HEK293 (cell line): ENCODE measurements at regions not wholly inside any gene's neighbourhood (a gene's known extent, or its start where the extent isn't known, plus 50 kb on each side); places are given as distances from the start of the nearest gene placed in this dataset.

ENCODE experiments used
- HOXA7 ChIP-seq: sonication (generic); formaldehyde crosslinking; IDR thresholded peaks from 2 replicates; pipeline ENCODE4 v1.8.1; 2022; ENCODE audit warnings: missing genetic modification reagents, borderline replicate concordance
- PRDM1 ChIP-seq: fragments of 450-650 bp; formaldehyde crosslinking; IDR thresholded peaks from 2 replicates; pipeline ENCODE4; 2016; ENCODE audit warnings: missing biosample characterization, missing genetic modification characterization
- TCF7L2 ChIP-seq: IDR thresholded peaks from 2 replicates; pipeline ENCODE4 v1.6.1; 2011; ENCODE audit warnings: low read depth, mild to moderate bottlenecking, inconsistent platforms, low read length, moderate library complexity, borderline replicate concordance
- ZNF600 ChIP-seq: fragments of 450-650 bp; formaldehyde crosslinking; IDR thresholded peaks from 2 replicates; pipeline ENCODE4 v1.5.1; 2016; ENCODE audit warnings: missing biosample characterization, missing genetic modification characterization
- TF ChIP-seq, protein P1 (sequence below): fragments of 450-650 bp; formaldehyde crosslinking; IDR thresholded peaks from 2 replicates; pipeline ENCODE4 v1.5.1; 2016; ENCODE audit warnings: missing biosample characterization, missing genetic modification characterization
- TF ChIP-seq, protein P2 (sequence below): fragments of 450-650 bp; formaldehyde crosslinking; IDR thresholded peaks from 2 replicates; pipeline ENCODE4 v1.5.1; 2016; ENCODE audit warnings: missing biosample characterization, missing genetic modification characterization
- TF ChIP-seq, protein P3 (sequence below): fragments of 450-650 bp; formaldehyde crosslinking; IDR thresholded peaks from 2 replicates; pipeline ENCODE4 v1.5.1; 2016; ENCODE audit warnings: missing biosample characterization, missing genetic modification characterization

DNA sequence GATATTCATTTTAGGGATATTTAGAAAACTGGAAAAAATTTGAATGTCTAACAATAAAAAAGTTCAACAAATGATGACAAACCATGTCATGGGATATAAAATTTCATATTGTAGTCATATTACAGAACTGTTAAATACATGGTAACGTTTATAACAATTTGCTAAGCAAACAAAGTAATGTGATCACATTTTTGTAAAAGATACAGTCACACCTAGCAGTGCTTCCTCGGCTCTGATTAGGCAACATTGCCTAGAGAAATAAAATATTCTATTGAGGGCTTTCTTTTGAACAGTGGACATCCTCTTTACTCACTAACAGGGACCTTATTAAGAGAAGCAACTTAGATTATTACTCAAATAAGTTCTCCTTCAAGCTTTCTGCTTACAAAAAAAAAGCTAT, 605.5 kb downstream of the GATA3 start:
- TF ChIP-seq TCF7L2 (no peak), ZNF600 (tag by site-specific recombination) (no peak), PRDM1 (tag by site-specific recombination) (no peak), HOXA7 (no peak)
- TF ChIP-seq, protein P1, sequence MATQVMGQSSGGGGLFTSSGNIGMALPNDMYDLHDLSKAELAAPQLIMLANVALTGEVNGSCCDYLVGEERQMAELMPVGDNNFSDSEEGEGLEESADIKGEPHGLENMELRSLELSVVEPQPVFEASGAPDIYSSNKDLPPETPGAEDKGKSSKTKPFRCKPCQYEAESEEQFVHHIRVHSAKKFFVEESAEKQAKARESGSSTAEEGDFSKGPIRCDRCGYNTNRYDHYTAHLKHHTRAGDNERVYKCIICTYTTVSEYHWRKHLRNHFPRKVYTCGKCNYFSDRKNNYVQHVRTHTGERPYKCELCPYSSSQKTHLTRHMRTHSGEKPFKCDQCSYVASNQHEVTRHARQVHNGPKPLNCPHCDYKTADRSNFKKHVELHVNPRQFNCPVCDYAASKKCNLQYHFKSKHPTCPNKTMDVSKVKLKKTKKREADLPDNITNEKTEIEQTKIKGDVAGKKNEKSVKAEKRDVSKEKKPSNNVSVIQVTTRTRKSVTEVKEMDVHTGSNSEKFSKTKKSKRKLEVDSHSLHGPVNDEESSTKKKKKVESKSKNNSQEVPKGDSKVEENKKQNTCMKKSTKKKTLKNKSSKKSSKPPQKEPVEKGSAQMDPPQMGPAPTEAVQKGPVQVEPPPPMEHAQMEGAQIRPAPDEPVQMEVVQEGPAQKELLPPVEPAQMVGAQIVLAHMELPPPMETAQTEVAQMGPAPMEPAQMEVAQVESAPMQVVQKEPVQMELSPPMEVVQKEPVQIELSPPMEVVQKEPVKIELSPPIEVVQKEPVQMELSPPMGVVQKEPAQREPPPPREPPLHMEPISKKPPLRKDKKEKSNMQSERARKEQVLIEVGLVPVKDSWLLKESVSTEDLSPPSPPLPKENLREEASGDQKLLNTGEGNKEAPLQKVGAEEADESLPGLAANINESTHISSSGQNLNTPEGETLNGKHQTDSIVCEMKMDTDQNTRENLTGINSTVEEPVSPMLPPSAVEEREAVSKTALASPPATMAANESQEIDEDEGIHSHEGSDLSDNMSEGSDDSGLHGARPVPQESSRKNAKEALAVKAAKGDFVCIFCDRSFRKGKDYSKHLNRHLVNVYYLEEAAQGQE (tag by site-specific recombination): no peak
- TF ChIP-seq, protein P2, sequence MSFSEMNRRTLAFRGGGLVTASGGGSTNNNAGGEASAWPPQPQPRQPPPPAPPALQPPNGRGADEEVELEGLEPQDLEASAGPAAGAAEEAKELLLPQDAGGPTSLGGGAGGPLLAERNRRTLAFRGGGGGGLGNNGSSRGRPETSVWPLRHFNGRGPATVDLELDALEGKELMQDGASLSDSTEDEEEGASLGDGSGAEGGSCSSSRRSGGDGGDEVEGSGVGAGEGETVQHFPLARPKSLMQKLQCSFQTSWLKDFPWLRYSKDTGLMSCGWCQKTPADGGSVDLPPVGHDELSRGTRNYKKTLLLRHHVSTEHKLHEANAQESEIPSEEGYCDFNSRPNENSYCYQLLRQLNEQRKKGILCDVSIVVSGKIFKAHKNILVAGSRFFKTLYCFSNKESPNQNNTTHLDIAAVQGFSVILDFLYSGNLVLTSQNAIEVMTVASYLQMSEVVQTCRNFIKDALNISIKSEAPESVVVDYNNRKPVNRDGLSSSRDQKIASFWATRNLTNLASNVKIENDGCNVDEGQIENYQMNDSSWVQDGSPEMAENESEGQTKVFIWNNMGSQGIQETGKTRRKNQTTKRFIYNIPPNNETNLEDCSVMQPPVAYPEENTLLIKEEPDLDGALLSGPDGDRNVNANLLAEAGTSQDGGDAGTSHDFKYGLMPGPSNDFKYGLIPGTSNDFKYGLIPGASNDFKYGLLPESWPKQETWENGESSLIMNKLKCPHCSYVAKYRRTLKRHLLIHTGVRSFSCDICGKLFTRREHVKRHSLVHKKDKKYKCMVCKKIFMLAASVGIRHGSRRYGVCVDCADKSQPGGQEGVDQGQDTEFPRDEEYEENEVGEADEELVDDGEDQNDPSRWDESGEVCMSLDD: no peak
- TF ChIP-seq, protein P3, sequence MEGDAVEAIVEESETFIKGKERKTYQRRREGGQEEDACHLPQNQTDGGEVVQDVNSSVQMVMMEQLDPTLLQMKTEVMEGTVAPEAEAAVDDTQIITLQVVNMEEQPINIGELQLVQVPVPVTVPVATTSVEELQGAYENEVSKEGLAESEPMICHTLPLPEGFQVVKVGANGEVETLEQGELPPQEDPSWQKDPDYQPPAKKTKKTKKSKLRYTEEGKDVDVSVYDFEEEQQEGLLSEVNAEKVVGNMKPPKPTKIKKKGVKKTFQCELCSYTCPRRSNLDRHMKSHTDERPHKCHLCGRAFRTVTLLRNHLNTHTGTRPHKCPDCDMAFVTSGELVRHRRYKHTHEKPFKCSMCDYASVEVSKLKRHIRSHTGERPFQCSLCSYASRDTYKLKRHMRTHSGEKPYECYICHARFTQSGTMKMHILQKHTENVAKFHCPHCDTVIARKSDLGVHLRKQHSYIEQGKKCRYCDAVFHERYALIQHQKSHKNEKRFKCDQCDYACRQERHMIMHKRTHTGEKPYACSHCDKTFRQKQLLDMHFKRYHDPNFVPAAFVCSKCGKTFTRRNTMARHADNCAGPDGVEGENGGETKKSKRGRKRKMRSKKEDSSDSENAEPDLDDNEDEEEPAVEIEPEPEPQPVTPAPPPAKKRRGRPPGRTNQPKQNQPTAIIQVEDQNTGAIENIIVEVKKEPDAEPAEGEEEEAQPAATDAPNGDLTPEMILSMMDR (tag by site-specific recombination): no peak
